A673 (cell line): ENCODE measurements at regions not wholly inside any gene's neighbourhood (a gene's known extent, or its start where the extent isn't known, plus 50 kb on each side); places are given as distances from the start of the nearest gene placed in this dataset.

ENCODE experiments used
- BruUV-seq: library from RNA; stranded (reverse); fragments of 400-500 nt; replicated peaks from 2 replicates; lab custom pipeline; 2021; lab: Mats Ljungman, UMichigan
- CTCF ChIA-PET: fragments of 300-600 bp; sonication (Branson Sonifier 250); formaldehyde crosslinking; loops from one replicate; lab custom pipeline; 2022; ENCODE audit warnings: antibody characterized with exemption; lab: Charles Lee
- POLR2A ChIA-PET: fragments of 300-600 bp; sonication (Branson Sonifier 250); formaldehyde crosslinking; loops from one replicate; lab custom pipeline; 2022; ENCODE audit warnings: antibody characterized with exemption; ENCODE audit not compliant: low non-redundant PET; lab: Charles Lee
- DNase-seq: peaks from one replicate; pipeline ENCODE4 v3.0.0-alpha.2; 2015; ENCODE audit warnings: low spot score
- H3K27ac ChIP-seq: fragments of 200-600 bp; sonication (generic); 2 replicates; pipeline ENCODE4 v1.5.1; 2016; ENCODE audit warnings: mixed run types, low read depth, mild to moderate bottlenecking, mixed read lengths, antibody characterized with exemption, low read length; ENCODE audit not compliant: poor library complexity, severe bottlenecking
- H3K27me3 ChIP-seq: fragments of 200-600 bp; sonication (generic); replicated peaks from 2 replicates; pipeline ENCODE4 v1.6.1; 2017; ENCODE audit warnings: mixed run types, low read depth, mild to moderate bottlenecking, mixed read lengths, antibody characterized with exemption, low read length; ENCODE audit not compliant: insufficient read depth, poor library complexity
- H3K36me3 ChIP-seq: fragments of 200-600 bp; sonication (generic); 2 replicates; pipeline ENCODE4 v1.6.1; 2016; ENCODE audit warnings: mixed run types, mild to moderate bottlenecking, mixed read lengths, antibody characterized with exemption, low read length; ENCODE audit not compliant: insufficient read depth, poor library complexity, severe bottlenecking
- H3K4me1 ChIP-seq: fragments of 200-600 bp; sonication (generic); 2 replicates; pipeline ENCODE4 v1.6.1; 2017; ENCODE audit warnings: mixed run types, mild to moderate bottlenecking, mixed read lengths, antibody characterized with exemption, low read length; ENCODE audit not compliant: insufficient read depth, poor library complexity, severe bottlenecking
- H3K4me3 ChIP-seq: fragments of 200-600 bp; sonication (generic); 2 replicates; pipeline ENCODE4 v1.5.1; 2016; ENCODE audit warnings: low read depth, mixed run types, mild to moderate bottlenecking, mixed read lengths, low read length; ENCODE audit not compliant: poor library complexity, severe bottlenecking
- H3K9me3 ChIP-seq: fragments of 200-600 bp; sonication (generic); 2 replicates; pipeline ENCODE4 v1.6.1; 2016; ENCODE audit warnings: mixed run types, low read depth, mild to moderate bottlenecking, mixed read lengths, antibody characterized with exemption, low read length; ENCODE audit not compliant: poor library complexity, severe bottlenecking
- EZH2 ChIP-seq: fragments of 200-600 bp; sonication (generic); IDR thresholded peaks from 2 replicates; pipeline ENCODE4 v1.6.1; 2017; ENCODE audit warnings: borderline replicate concordance, low read depth, mild to moderate bottlenecking, mixed read lengths, antibody characterized with exemption, low read length; ENCODE audit not compliant: poor library complexity, severe bottlenecking
- intact Hi-C: fragments of 100-400 bp; cut with micrococcal nuclease; formaldehyde crosslinking; loops from one replicate; pipeline ENCODE4 v1.10.0; 2022; ENCODE audit not compliant: unreplicated experiment
- TF ChIP-seq, protein P1 (sequence below): fragments of 300-800, 200-600 bp; sonication (generic); conservative IDR thresholded peaks from 2 replicates; pipeline ENCODE4 v1.5.1; 2017; ENCODE audit warnings: low read depth, mild to moderate bottlenecking, antibody characterized with exemption, low read length, moderate library complexity, mixed read lengths

DNA sequence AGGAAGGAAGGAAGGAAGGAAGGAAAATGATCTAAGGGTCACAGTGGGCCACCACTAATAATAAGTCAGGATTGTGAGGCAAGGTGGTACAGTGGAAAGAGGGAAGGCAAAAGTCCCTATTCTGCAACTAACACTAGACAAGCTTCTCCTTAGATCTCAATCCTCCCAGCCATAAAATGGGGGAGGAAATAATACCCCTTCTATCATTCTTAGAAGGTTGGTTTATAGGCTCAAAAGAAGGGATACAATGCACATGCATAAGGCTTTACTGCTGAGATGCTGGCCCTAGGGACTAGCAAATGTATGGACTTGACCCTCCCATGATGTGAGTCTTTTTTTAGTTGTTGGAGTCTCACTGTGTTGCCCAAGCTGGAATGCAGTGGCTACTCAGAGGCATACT lies 167.7 kb upstream of the ZNF507 start:
- no peaks in the 10 kb centered on the region for H3K4me1 ChIP-seq
- no TSS peak for BruUV-seq
- no peaks in the 10 kb centered on the region for H3K9me3 ChIP-seq
- DNase-seq, result peak; percentile 58
- intact Hi-C loops, result loop anchor here (10.0 kb wide), 1 partner anchor 1173 kb away; no protein-coding TSS in a partner anchor
- H3K4me3 ChIP-seq, result no peak overlapping the region
- no peaks in the 10 kb centered on the region for H3K36me3 ChIP-seq
- POLR2A ChIA-PET, result no interaction called here
- TF ChIP-seq EZH2, result no peak
- TF ChIP-seq, protein P1, sequence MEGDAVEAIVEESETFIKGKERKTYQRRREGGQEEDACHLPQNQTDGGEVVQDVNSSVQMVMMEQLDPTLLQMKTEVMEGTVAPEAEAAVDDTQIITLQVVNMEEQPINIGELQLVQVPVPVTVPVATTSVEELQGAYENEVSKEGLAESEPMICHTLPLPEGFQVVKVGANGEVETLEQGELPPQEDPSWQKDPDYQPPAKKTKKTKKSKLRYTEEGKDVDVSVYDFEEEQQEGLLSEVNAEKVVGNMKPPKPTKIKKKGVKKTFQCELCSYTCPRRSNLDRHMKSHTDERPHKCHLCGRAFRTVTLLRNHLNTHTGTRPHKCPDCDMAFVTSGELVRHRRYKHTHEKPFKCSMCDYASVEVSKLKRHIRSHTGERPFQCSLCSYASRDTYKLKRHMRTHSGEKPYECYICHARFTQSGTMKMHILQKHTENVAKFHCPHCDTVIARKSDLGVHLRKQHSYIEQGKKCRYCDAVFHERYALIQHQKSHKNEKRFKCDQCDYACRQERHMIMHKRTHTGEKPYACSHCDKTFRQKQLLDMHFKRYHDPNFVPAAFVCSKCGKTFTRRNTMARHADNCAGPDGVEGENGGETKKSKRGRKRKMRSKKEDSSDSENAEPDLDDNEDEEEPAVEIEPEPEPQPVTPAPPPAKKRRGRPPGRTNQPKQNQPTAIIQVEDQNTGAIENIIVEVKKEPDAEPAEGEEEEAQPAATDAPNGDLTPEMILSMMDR, result no peak
- peak overlapping the region; percentile 70 for H3K27ac ChIP-seq
- CTCF ChIA-PET, result no interaction called here
- no peaks in the 10 kb centered on the region for H3K27me3 ChIP-seq

DNA sequence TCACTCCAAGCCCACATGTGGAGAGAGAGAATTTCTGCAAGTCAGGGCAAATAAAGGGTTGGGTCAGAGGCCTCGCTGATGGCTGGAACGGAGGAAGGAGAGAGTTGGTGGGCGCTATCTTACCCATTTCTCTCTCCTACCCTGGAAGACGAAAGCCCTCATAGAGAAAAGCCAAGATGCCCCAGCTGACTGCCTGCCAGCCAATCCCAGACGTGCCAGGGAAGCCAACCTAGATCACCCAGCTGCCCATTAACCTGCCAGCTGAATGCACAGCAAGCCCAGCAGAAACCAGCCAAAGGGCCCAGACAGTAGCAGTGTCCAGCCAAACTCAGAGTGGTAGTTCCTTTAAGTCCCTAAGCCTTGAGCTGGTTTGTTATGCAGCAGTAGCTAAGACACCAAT lies 167.0 kb upstream of the ZNF507 start:
- TF ChIP-seq, protein P1, result no peak
- no peak for TF ChIP-seq EZH2
- Histone ChIP-seq H3K36me3 (no peaks in the 10 kb centered on the region), H3K9me3 (no peaks in the 10 kb centered on the region), H3K27ac (peak overlapping the region; percentile 70), H3K27me3 (no peaks in the 10 kb centered on the region), H3K4me1 (no peaks in the 10 kb centered on the region), H3K4me3 (no peak overlapping the region)
- ChIA-PET POLR2A (no interaction called here), CTCF (no interaction called here)
- intact Hi-C loops, result loop anchor here (10.0 kb wide), 1 partner anchor 1174 kb away; no protein-coding TSS in a partner anchor
- BruUV-seq, result no TSS peak
- no peak for DNase-seq

DNA sequence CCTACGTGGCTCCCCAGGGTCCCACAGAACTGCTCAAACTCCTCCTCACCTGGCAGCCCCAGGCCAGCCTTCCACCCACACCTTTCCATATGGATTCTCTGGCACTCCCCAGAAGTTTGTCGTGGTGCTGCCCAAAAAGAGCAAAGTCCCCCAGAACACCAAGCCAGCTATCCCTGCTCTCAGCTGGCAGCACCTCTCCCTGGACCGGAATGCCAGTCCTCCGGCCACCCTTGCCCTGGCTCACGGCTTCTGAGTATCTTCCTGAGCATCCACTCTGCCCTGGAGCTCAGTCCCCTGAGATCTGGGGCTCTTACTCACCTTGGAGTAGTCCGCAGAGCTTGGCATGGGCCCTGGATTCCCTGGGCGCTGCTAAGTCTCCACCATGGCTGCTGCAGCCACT lies 166.5 kb upstream of the ZNF507 start:
- ChIA-PET CTCF (no interaction called here), POLR2A (no interaction called here)
- no TSS peak for BruUV-seq
- Histone ChIP-seq H3K4me3 (no peak overlapping the region), H3K9me3 (no peaks in the 10 kb centered on the region), H3K36me3 (no peaks in the 10 kb centered on the region), H3K27me3 (no peaks in the 10 kb centered on the region), H3K27ac (no peak overlapping the region), H3K4me1 (no peaks in the 10 kb centered on the region)
- DNase-seq, result no peak
- intact Hi-C loops, result loop anchor here (10.0 kb wide), 1 partner anchor 1174 kb away; no protein-coding TSS in a partner anchor
- no peak for TF ChIP-seq EZH2
